Transverse colon (tissue), 4 donors: ENCODE measurements at regions not wholly inside any gene's neighbourhood (a gene's known extent, or its start where the extent isn't known, plus 50 kb on each side); places are given as distances from the start of the nearest gene placed in this dataset.

ENCODE experiments used
- CTCF ChIP-seq, 5 experiments: fragments of 200-600 bp in 3 of 5; fragments of 450-650 bp in 2 of 5; sonication (generic) in 3 of 5; IDR thresholded peaks; 1 replicate in 2 of 5; 2 replicates in 3 of 5; pipeline ENCODE4 v1.5.1; 2016 to 2017; ENCODE audit warnings: antibody characterized with exemption in 5 of 5, inconsistent platforms in 3 of 5, mild to moderate bottlenecking in 2 of 5, moderate library complexity in 1 of 5
- POLR2A ChIP-seq: fragments of 450-650 bp; IDR thresholded peaks from one replicate; pipeline ENCODE4 v1.6.1; 2016; ENCODE audit warnings: antibody characterized with exemption, mild to moderate bottlenecking, moderate library complexity
- POLR2AphosphoS5 ChIP-seq, 3 donors: sonication (generic); formaldehyde crosslinking; IDR thresholded peaks; one replicate each; pipeline ENCODE4 v1.6.1; 2016; ENCODE audit warnings: antibody characterized with exemption in 3 of 3

DNA sequence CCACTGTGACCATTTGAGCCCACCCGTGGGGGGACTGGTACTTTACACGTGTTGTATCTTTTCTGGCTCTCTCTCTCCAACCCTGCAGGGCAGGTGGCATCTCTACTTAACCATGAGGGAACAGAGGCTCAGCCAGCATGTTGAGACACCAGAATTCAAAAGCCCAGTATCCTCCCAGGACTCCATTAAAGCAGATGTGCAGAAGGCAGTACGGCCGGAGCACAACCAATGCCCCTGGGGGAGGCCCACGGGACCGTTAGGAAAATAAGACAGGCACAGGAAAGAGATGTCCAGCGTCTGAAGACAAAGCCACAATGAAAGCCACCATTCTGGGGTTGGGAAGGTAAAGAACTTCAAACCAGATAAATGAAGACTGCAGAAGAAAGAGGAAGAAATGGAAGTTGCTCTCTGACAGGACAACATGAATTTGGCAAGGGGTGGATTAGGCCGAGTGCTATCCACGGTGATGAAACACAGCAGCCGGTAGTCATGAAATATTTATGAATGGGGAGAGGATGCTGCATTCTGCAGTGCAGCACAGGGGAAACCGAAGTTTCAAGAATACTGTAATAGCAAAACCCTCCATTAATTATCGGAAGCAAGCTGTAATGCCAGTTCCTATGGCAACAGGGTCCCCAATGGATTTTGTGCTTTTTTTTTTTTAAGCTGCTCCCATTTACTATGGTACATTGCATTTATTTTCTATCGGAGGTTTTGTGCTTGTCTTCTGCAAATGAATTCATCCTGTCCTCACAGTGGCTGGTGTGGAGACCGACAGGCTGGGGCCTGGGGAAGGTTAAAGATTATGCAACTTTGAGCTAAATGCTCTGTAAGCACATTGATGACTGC is 179.4 kb downstream of the NRN1 start:
- TF ChIP-seq CTCF (IDR thresholded peaks at IDR 0.05) (no peak), POLR2AphosphoS5 (IDR thresholded peaks at IDR 0.05) (no peak), POLR2A (no peak)
